Ovary (tissue), 7 donors: ENCODE measurements at regions not wholly inside any gene's neighbourhood (a gene's known extent, or its start where the extent isn't known, plus 50 kb on each side); places are given as distances from the start of the nearest gene placed in this dataset.

Experiments
- DNase-seq, 5 donors: peaks; one replicate each; pipeline ENCODE4 v3.0.0-alpha.2; 2019 to 2020
- H3K27ac ChIP-seq, 2 donors: fragments of 200-600 bp; one replicate each; pipeline versions ENCODE4 v1.5.1 to v1.8.0; 2019 to 2022
- H3K27me3 ChIP-seq: fragments of 200-600 bp; one replicate; pipeline ENCODE4 v1.8.0; 2022
- H3K36me3 ChIP-seq: fragments of 200-600 bp; sonication (generic); one replicate; pipeline ENCODE4 v1.5.1; 2019
- H3K4me1 ChIP-seq: one replicate; pipeline ENCODE4 v1.8.1; 2013; ENCODE audit warnings: mild to moderate bottlenecking, moderate library complexity; ENCODE audit not compliant: insufficient read depth
- H3K4me3 ChIP-seq: fragments of 200-600 bp; sonication (generic); one replicate; pipeline ENCODE4 v1.5.1; 2017
- H3K9me3 ChIP-seq, 2 donors: fragments of 200-600 bp in 1 of 2; sonication (generic) in 1 of 2; one replicate each; pipeline versions ENCODE4 v1.5.1 to v1.8.1; 2013 to 2019; ENCODE audit warnings: mild to moderate bottlenecking in 1 of 2, moderate library complexity in 1 of 2
- CTCF ChIP-seq, 3 donors: fragments of 450-650 bp in 2 of 3; fragments of 200-600 bp in 1 of 3; IDR thresholded peaks; one replicate each; pipeline versions ENCODE4 v1.5.1 to v1.8.0; 2016 to 2022; ENCODE audit warnings: antibody characterized with exemption in 3 of 3, mild to moderate bottlenecking in 1 of 3
- EP300 ChIP-seq: sonication (generic); formaldehyde crosslinking; IDR thresholded peaks from one replicate; pipeline ENCODE4 v1.6.1; 2017; ENCODE audit warnings: antibody characterized with exemption
- POLR2A ChIP-seq: fragments of 450-650 bp; IDR thresholded peaks from one replicate; pipeline ENCODE4 v1.6.1; 2017; ENCODE audit warnings: antibody characterized with exemption, mild to moderate bottlenecking, moderate library complexity
- WGBS, 3 donors: extraction: QIAGEN DNeasy Blood & Tissue Kit in 1 of 3; methylation state at CpG; one replicate each; pipeline versions ENCODE4 v1.1.5 to v1.1.7; 2013 to 2017; 5-methylcytosine and 5-hydroxymethylcytosine counted together
- intact Hi-C, 4 donors: fragments of 100-400 bp; cut with DNase I; formaldehyde crosslinking; loops; one replicate each; pipeline versions ENCODE4 v1.11.0 to v1.15.1; 2022 to 2023
- donor health status: DM: no; HTN: no; CAD: no; lungs with moderate emphysema.
- donor health status: DM: no; HTN: no; CAD: no.
- donor health status: Bipolar disorder and iron deficiency.
- donor health status: DM: no; HTN: no; CAD: no.
- donor health status: DM: yes; HTN: yes; CAD: no.

- Histone ChIP-seq H3K4me1 (no peaks in the 10 kb centered on the region), H3K27ac (no peak overlapping the region), H3K36me3 (no peaks in the 10 kb centered on the region), H3K9me3 (peaks cover 0 to 5% of the 10 kb centered on the region in 2 donors), H3K4me3 (no peak overlapping the region), H3K27me3 (no peaks in the 10 kb centered on the region)
- TF ChIP-seq POLR2A (no peak), CTCF (IDR thresholded peaks at IDR 0.05) (no peak), EP300 (no peak)
- no peak for DNase-seq
- intact Hi-C loops, result no loop called here
- 95 to 97% (median 96%) methylated on average over 2 of the region's 2 CpGs for WGBS, 3 donors
Observed at GRCh38 chr4:123579961-123580360, 183.4 kb downstream of the SPRY1 start.

GRCh38 chr4:123580981-123581664 is 184.5 kb downstream of the SPRY1 start:
- 92 to 96% (median 95%) methylated on average over 8 of the region's 8 CpGs for WGBS, 3 donors
- DNase-seq, result no peak
- peaks cover 0 to 5% of the 10 kb centered on the region in 2 donors for H3K9me3 ChIP-seq

GRCh38 chr4:123581802-123582201 is 185.2 kb downstream of the SPRY1 start:
- 93 to 94% (median 94%) methylated on average over 3 of the region's 3 CpGs for WGBS, 3 donors
- no peak for TF ChIP-seq CTCF (IDR thresholded peaks at IDR 0.05)
- H3K4me3 ChIP-seq, result no peak overlapping the region

More at GRCh38 chr4:123580981-123581664, 184.5 kb downstream of the SPRY1 start:
- no peak for TF ChIP-seq EP300
- no peak for TF ChIP-seq POLR2A
- TF ChIP-seq CTCF (IDR thresholded peaks at IDR 0.05), result no peak
- Histone ChIP-seq H3K27ac (no peak overlapping the region), H3K27me3 (no peaks in the 10 kb centered on the region), H3K4me3 (no peak overlapping the region), H3K4me1 (no peaks in the 10 kb centered on the region), H3K36me3 (no peaks in the 10 kb centered on the region)
- intact Hi-C loops, result no loop called here

GRCh38 chr4:123583043-123583442 is 186.4 kb downstream of the SPRY1 start:
- TF ChIP-seq CTCF (IDR thresholded peaks at IDR 0.05) (no peak), POLR2A (no peak), EP300 (no peak)
- Histone ChIP-seq H3K4me3 (no peak overlapping the region), H3K4me1 (no peaks in the 10 kb centered on the region), H3K27ac (no peak overlapping the region), H3K36me3 (no peaks in the 10 kb centered on the region), H3K9me3 (peaks cover 0 to 5% of the 10 kb centered on the region in 2 donors), H3K27me3 (no peaks in the 10 kb centered on the region)
- 93 to 98% (median 96%) methylated on average over 2 of the region's 2 CpGs for WGBS, 3 donors
- no peak for DNase-seq
- intact Hi-C loops, result no loop called here

More at GRCh38 chr4:123581802-123582201, 185.2 kb downstream of the SPRY1 start:
- Histone ChIP-seq H3K27ac (no peak overlapping the region), H3K4me1 (no peaks in the 10 kb centered on the region), H3K36me3 (no peaks in the 10 kb centered on the region), H3K9me3 (peaks cover 0 to 5% of the 10 kb centered on the region in 2 donors), H3K27me3 (no peaks in the 10 kb centered on the region)
- intact Hi-C loops, result no loop called here
- DNase-seq, result no peak
